ENCODE measurements at regions not wholly inside any gene's neighbourhood (a gene's known extent, or its start where the extent isn't known, plus 50 kb on each side); places are given as distances from the start of the nearest gene placed in this dataset.

GRCh38 chr6:68575765-68576439 lies 59.2 kb upstream of the ADGRB3 start:
- Histone ChIP-seq H3K27ac (ENCODE audit: low read length) (no peak overlapping the region), H3K4me3 (ENCODE audit: low read length) (peak overlapping the region; percentile 49)

DNA sequence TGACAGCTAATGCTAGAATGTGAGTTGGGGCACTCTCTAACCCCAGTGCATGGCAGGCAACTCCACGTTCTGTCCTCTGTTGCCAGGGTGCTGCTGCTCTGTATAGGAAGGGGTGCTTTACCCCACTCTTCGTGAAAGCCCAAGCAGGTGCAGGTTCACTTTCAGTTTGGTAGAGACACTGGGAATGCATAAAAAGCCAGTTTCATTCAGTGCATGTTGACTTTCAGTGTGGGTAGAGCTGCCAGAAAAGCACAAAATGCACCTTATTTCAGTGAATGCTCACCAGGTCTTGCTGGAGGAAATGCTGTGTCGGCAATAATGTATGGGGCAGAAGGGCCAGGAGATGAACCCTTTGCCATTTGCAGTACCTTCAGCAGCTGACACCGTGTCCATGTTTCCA lies 62.1 kb upstream of the ADGRB3 start:
- H3K36me3 ChIP-seq (ENCODE audit: control insufficient read depth, low read depth, low read length) = no peaks in the 10 kb centered on the region
- no peaks in the 10 kb centered on the region for H3K9me3 ChIP-seq (ENCODE audit: control insufficient read depth, low read depth, low read length)
- H3K9ac ChIP-seq (ENCODE audit: low read length) = no peak overlapping the region
- no peaks in the 10 kb centered on the region for H3K27me3 ChIP-seq (ENCODE audit: control insufficient read depth, insufficient read depth, low read length)
- no peak overlapping the region for H3K4me3 ChIP-seq (ENCODE audit: low read length)
- H3K4me1 ChIP-seq (ENCODE audit: control insufficient read depth, low read depth, low read length) = peaks cover 12% of the 10 kb centered on the region
- H3K27ac ChIP-seq (ENCODE audit: low read length) = no peak overlapping the region

More at GRCh38 chr6:68575765-68576439, 59.2 kb upstream of the ADGRB3 start:
- Histone ChIP-seq H3K27me3 (ENCODE audit: control insufficient read depth, insufficient read depth, low read length) (no peaks in the 10 kb centered on the region), H3K9ac (ENCODE audit: low read length) (no peak overlapping the region), H3K9me3 (ENCODE audit: control insufficient read depth, low read depth, low read length) (no peaks in the 10 kb centered on the region), H3K4me1 (ENCODE audit: control insufficient read depth, low read depth, low read length) (peaks cover 12% of the 10 kb centered on the region), H3K36me3 (ENCODE audit: control insufficient read depth, low read depth, low read length) (no peaks in the 10 kb centered on the region)

DNA sequence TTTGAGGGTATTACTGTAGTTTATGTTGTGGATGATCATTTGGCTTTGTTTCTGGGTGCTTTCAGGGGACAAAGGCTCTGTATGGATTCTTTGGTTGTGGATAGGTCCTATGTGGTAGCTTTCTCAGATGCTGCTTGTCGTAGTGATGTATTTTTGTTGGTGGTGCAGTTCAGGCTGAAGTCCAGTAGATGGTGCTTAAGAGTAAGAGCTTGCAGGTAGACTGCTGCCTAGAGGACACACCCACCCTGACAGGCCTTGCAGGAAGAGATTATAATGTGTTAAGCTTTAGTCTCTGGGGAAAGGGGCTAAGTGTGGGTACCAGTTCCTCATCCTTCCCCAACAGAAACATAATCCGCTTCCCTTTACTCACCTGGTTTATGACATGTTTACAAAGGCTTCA lies 62.6 kb upstream of the ADGRB3 start:
- peaks cover 12% of the 10 kb centered on the region for H3K4me1 ChIP-seq (ENCODE audit: control insufficient read depth, low read depth, low read length)
- H3K36me3 ChIP-seq (ENCODE audit: control insufficient read depth, low read depth, low read length) = no peaks in the 10 kb centered on the region
- no peak overlapping the region for H3K4me3 ChIP-seq (ENCODE audit: low read length)
- H3K9ac ChIP-seq (ENCODE audit: low read length) = no peak overlapping the region
- no peaks in the 10 kb centered on the region for H3K9me3 ChIP-seq (ENCODE audit: control insufficient read depth, low read depth, low read length)
- no peaks in the 10 kb centered on the region for H3K27me3 ChIP-seq (ENCODE audit: control insufficient read depth, insufficient read depth, low read length)
- no peak overlapping the region for H3K27ac ChIP-seq (ENCODE audit: low read length)

DNA sequence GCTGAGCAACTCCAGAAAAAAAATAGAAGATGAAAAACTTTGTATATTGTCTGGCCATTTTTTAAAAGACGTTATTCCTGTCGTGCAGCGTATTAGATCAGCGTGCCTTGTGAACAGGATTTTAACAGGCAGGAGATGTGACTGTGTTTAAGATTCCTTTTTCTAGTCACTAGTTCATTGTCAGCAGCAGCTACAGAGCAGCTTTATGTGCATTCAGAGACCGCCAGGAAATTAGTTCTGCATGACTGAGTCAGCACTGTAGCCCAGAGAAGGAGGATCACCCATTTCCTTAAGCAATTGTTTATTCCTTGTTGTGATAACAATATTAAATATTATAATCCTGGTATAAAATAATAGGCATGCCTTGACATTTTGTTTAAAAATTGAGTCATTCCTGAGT lies 75.4 kb upstream of the ADGRB3 start:
- Histone ChIP-seq H3K9me3 (ENCODE audit: control insufficient read depth, low read depth, low read length) (no peaks in the 10 kb centered on the region), H3K27ac (ENCODE audit: low read length) (peak overlapping the region; percentile 92), H3K4me1 (ENCODE audit: control insufficient read depth, low read depth, low read length) (peaks cover 16% of the 10 kb centered on the region), H3K36me3 (ENCODE audit: control insufficient read depth, low read depth, low read length) (no peaks in the 10 kb centered on the region), H3K9ac (ENCODE audit: low read length) (peak overlapping the region; percentile 72), H3K27me3 (ENCODE audit: control insufficient read depth, insufficient read depth, low read length) (no peaks in the 10 kb centered on the region), H3K4me3 (ENCODE audit: low read length) (peak overlapping the region; percentile 17)

- Histone ChIP-seq H3K4me3 (ENCODE audit: low read length) (peak overlapping the region; percentile 17), H3K9me3 (ENCODE audit: control insufficient read depth, low read depth, low read length) (no peaks in the 10 kb centered on the region), H3K27me3 (ENCODE audit: control insufficient read depth, insufficient read depth, low read length) (no peaks in the 10 kb centered on the region), H3K36me3 (ENCODE audit: control insufficient read depth, low read depth, low read length) (no peaks in the 10 kb centered on the region), H3K27ac (ENCODE audit: low read length) (peak overlapping the region; percentile 92), H3K9ac (ENCODE audit: low read length) (peak overlapping the region; percentile 72), H3K4me1 (ENCODE audit: control insufficient read depth, low read depth, low read length) (peaks cover 16% of the 10 kb centered on the region)
Observed at GRCh38 chr6:68559070-68559469, 76.0 kb upstream of the ADGRB3 start.

GRCh38 chr6:68546620-68547019 lies 88.5 kb upstream of the ADGRB3 start:
- Histone ChIP-seq H3K36me3 (ENCODE audit: control insufficient read depth, low read depth, low read length) (no peaks in the 10 kb centered on the region), H3K9ac (ENCODE audit: low read length) (no peak overlapping the region), H3K4me1 (ENCODE audit: control insufficient read depth, low read depth, low read length) (no peaks in the 10 kb centered on the region), H3K4me3 (ENCODE audit: low read length) (no peak overlapping the region), H3K9me3 (ENCODE audit: control insufficient read depth, low read depth, low read length) (no peaks in the 10 kb centered on the region), H3K27ac (ENCODE audit: low read length) (no peak overlapping the region), H3K27me3 (ENCODE audit: control insufficient read depth, insufficient read depth, low read length) (no peaks in the 10 kb centered on the region)

- no peaks in the 10 kb centered on the region for H3K4me1 ChIP-seq (ENCODE audit: control insufficient read depth, low read depth, low read length)
- no peak overlapping the region for H3K4me3 ChIP-seq (ENCODE audit: low read length)
- no peak overlapping the region for H3K27ac ChIP-seq (ENCODE audit: low read length)
- no peaks in the 10 kb centered on the region for H3K9me3 ChIP-seq (ENCODE audit: control insufficient read depth, low read depth, low read length)
- H3K36me3 ChIP-seq (ENCODE audit: control insufficient read depth, low read depth, low read length) = no peaks in the 10 kb centered on the region
- no peaks in the 10 kb centered on the region for H3K27me3 ChIP-seq (ENCODE audit: control insufficient read depth, insufficient read depth, low read length)
- H3K9ac ChIP-seq (ENCODE audit: low read length) = no peak overlapping the region
Observed at GRCh38 chr6:68544450-68544849, 90.6 kb upstream of the ADGRB3 start.

- no peaks in the 10 kb centered on the region for H3K4me1 ChIP-seq (ENCODE audit: control insufficient read depth, low read depth, low read length)
- H3K36me3 ChIP-seq (ENCODE audit: control insufficient read depth, low read depth, low read length) = no peaks in the 10 kb centered on the region
- no peaks in the 10 kb centered on the region for H3K27me3 ChIP-seq (ENCODE audit: control insufficient read depth, insufficient read depth, low read length)
- no peaks in the 10 kb centered on the region for H3K9me3 ChIP-seq (ENCODE audit: control insufficient read depth, low read depth, low read length)
- no peak overlapping the region for H3K4me3 ChIP-seq (ENCODE audit: low read length)
- H3K27ac ChIP-seq (ENCODE audit: low read length) = no peak overlapping the region
- H3K9ac ChIP-seq (ENCODE audit: low read length) = no peak overlapping the region
Observed at GRCh38 chr6:68533339-68533795, 101.7 kb upstream of the ADGRB3 start.

GRCh38 chr6:68527691-68528090 lies 107.4 kb upstream of the ADGRB3 start:
- Histone ChIP-seq H3K27ac (ENCODE audit: low read length) (no peak overlapping the region), H3K9me3 (ENCODE audit: control insufficient read depth, low read depth, low read length) (no peaks in the 10 kb centered on the region), H3K4me3 (ENCODE audit: low read length) (no peak overlapping the region), H3K4me1 (ENCODE audit: control insufficient read depth, low read depth, low read length) (no peaks in the 10 kb centered on the region), H3K27me3 (ENCODE audit: control insufficient read depth, insufficient read depth, low read length) (no peaks in the 10 kb centered on the region), H3K36me3 (ENCODE audit: control insufficient read depth, low read depth, low read length) (no peaks in the 10 kb centered on the region), H3K9ac (ENCODE audit: low read length) (no peak overlapping the region)

GRCh38 chr6:68506911-68507310 lies 128.2 kb upstream of the ADGRB3 start:
- Histone ChIP-seq H3K27me3 (ENCODE audit: control insufficient read depth, insufficient read depth, low read length) (no peaks in the 10 kb centered on the region), H3K4me3 (ENCODE audit: low read length) (no peak overlapping the region), H3K4me1 (ENCODE audit: control insufficient read depth, low read depth, low read length) (no peaks in the 10 kb centered on the region), H3K36me3 (ENCODE audit: control insufficient read depth, low read depth, low read length) (no peaks in the 10 kb centered on the region), H3K9ac (ENCODE audit: low read length) (no peak overlapping the region), H3K27ac (ENCODE audit: low read length) (no peak overlapping the region), H3K9me3 (ENCODE audit: control insufficient read depth, low read depth, low read length) (no peaks in the 10 kb centered on the region)

DNA sequence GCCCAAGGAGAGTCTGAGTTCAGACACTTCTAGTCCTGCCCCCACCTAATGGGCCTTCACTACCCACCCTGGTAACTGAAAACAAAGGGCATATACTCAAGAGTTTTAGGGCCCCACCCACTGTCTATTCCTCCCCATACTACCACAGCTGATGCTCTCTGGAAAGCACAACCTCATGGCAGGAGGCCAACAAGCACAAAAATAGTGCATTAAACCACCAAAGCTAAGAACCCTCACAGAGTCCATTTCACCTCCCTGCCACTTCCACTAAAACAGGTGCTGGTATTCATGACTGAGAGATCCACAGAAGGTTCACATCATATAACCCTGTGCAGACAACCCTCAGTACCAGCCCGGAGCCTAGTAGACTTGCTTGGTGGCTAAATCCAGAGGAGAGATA lies 132.1 kb upstream of the ADGRB3 start:
- H3K36me3 ChIP-seq (ENCODE audit: control insufficient read depth, low read depth, low read length) = no peaks in the 10 kb centered on the region
- H3K27ac ChIP-seq (ENCODE audit: low read length) = no peak overlapping the region
- no peaks in the 10 kb centered on the region for H3K9me3 ChIP-seq (ENCODE audit: control insufficient read depth, low read depth, low read length)
- no peak overlapping the region for H3K9ac ChIP-seq (ENCODE audit: low read length)
- H3K4me1 ChIP-seq (ENCODE audit: control insufficient read depth, low read depth, low read length) = no peaks in the 10 kb centered on the region
- H3K4me3 ChIP-seq (ENCODE audit: low read length) = no peak overlapping the region
- no peaks in the 10 kb centered on the region for H3K27me3 ChIP-seq (ENCODE audit: control insufficient read depth, insufficient read depth, low read length)

- H3K36me3 ChIP-seq (ENCODE audit: control insufficient read depth, low read depth, low read length) = no peaks in the 10 kb centered on the region
- H3K4me3 ChIP-seq (ENCODE audit: low read length) = no peak overlapping the region
- no peaks in the 10 kb centered on the region for H3K9me3 ChIP-seq (ENCODE audit: control insufficient read depth, low read depth, low read length)
- H3K27ac ChIP-seq (ENCODE audit: low read length) = no peak overlapping the region
- no peak overlapping the region for H3K9ac ChIP-seq (ENCODE audit: low read length)
- H3K4me1 ChIP-seq (ENCODE audit: control insufficient read depth, low read depth, low read length) = no peaks in the 10 kb centered on the region
- H3K27me3 ChIP-seq (ENCODE audit: control insufficient read depth, insufficient read depth, low read length) = no peaks in the 10 kb centered on the region
Observed at GRCh38 chr6:68497927-68498326, 137.2 kb upstream of the ADGRB3 start.

Measured in iPS-18a (cell line).